WERI-Rb-1 (cell line): ENCODE measurements at regions not wholly inside any gene's neighbourhood (a gene's known extent, or its start where the extent isn't known, plus 50 kb on each side); places are given as distances from the start of the nearest gene placed in this dataset.

Experiments used
- DNase-seq: peaks from one replicate; pipeline ENCODE4 v3.0.0-alpha.2; 2020
- H3K27ac ChIP-seq: fragments of 250-450 bp; sonication (Bioruptor Pico); 2 replicates; pipeline ENCODE4 v1.5.1; 2020; ENCODE audit warnings: mild to moderate bottlenecking, moderate library complexity
- H3K27me3 ChIP-seq: fragments of 250-450 bp; sonication (Bioruptor Pico); 2 replicates; pipeline ENCODE4 v1.5.1; 2021; ENCODE audit warnings: mild to moderate bottlenecking, low read depth, moderate library complexity; ENCODE audit not compliant: insufficient read depth, severe bottlenecking
- H3K36me3 ChIP-seq: fragments of 250-450 bp; sonication (Bioruptor Pico); 2 replicates; pipeline ENCODE4 v1.5.1; 2020; ENCODE audit warnings: mild to moderate bottlenecking, moderate library complexity
- H3K4me3 ChIP-seq: 2 replicates; pipeline ENCODE4 v1.5.1; 2011; ENCODE audit warnings: low read depth, mild to moderate bottlenecking, control low read depth, low read length
- H3K9me3 ChIP-seq: fragments of 250-450 bp; sonication (Bioruptor Pico); 2 replicates; pipeline ENCODE4 v1.5.1; 2021; ENCODE audit warnings: mild to moderate bottlenecking, moderate library complexity; ENCODE audit not compliant: severe bottlenecking
- CTCF ChIP-seq: IDR thresholded peaks from 2 replicates; pipeline ENCODE4 v1.5.1; 2011; ENCODE audit warnings: low read depth, mild to moderate bottlenecking, control low read depth, inconsistent platforms, low read length

GRCh38 chr10:90984898-90985297, 64.0 kb upstream of the ANKRD1 start:
- TF ChIP-seq CTCF: no peak
- DNase-seq: no peak
- H3K9me3 ChIP-seq: no peaks in the 10 kb centered on the region
- H3K27me3 ChIP-seq: no peaks in the 10 kb centered on the region
- no peak overlapping the region for H3K27ac ChIP-seq
- no peak overlapping the region for H3K4me3 ChIP-seq
- H3K36me3 ChIP-seq: no peaks in the 10 kb centered on the region

GRCh38 chr10:90985321-90985933, 64.5 kb upstream of the ANKRD1 start:
- H3K4me3 ChIP-seq: no peak overlapping the region
- no peak for DNase-seq
- no peak overlapping the region for H3K27ac ChIP-seq
- no peaks in the 10 kb centered on the region for H3K36me3 ChIP-seq
- H3K27me3 ChIP-seq: no peaks in the 10 kb centered on the region
- TF ChIP-seq CTCF: no peak
- no peaks in the 10 kb centered on the region for H3K9me3 ChIP-seq

GRCh38 chr10:90986136-90986760, 65.4 kb upstream of the ANKRD1 start:
- H3K4me3 ChIP-seq: no peak overlapping the region
- DNase-seq: no peak
- no peak overlapping the region for H3K27ac ChIP-seq
- H3K36me3 ChIP-seq: no peaks in the 10 kb centered on the region
- TF ChIP-seq CTCF: no peak
- H3K9me3 ChIP-seq: no peaks in the 10 kb centered on the region
- H3K27me3 ChIP-seq: no peaks in the 10 kb centered on the region

GRCh38 chr10:90986870-90987269, 66.0 kb upstream of the ANKRD1 start:
- H3K27ac ChIP-seq: no peak overlapping the region

GRCh38 chr10:90987383-90987782, 66.5 kb upstream of the ANKRD1 start:
- TF ChIP-seq CTCF: no peak
- Histone ChIP-seq H3K27me3 (no peaks in the 10 kb centered on the region), H3K9me3 (no peaks in the 10 kb centered on the region), H3K27ac (no peak overlapping the region), H3K4me3 (no peak overlapping the region), H3K36me3 (no peaks in the 10 kb centered on the region)
- no peak for DNase-seq

More at GRCh38 chr10:90986870-90987269, 66.0 kb upstream of the ANKRD1 start:
- no peak overlapping the region for H3K4me3 ChIP-seq
- no peak for DNase-seq
- H3K27me3 ChIP-seq: no peaks in the 10 kb centered on the region
- H3K36me3 ChIP-seq: no peaks in the 10 kb centered on the region
- no peaks in the 10 kb centered on the region for H3K9me3 ChIP-seq
- no peak for TF ChIP-seq CTCF

- Histone ChIP-seq H3K9me3 (no peaks in the 10 kb centered on the region), H3K27me3 (no peaks in the 10 kb centered on the region), H3K4me3 (no peak overlapping the region), H3K27ac (no peak overlapping the region), H3K36me3 (no peaks in the 10 kb centered on the region)
- no peak for DNase-seq
- no peak for TF ChIP-seq CTCF
These were observed 67.1 kb upstream of the ANKRD1 start for GRCh38 chr10:90988024-90988423.
